ENCODE measurements at regions not wholly inside any gene's neighbourhood (a gene's known extent, or its start where the extent isn't known, plus 50 kb on each side); places are given as distances from the start of the nearest gene placed in this dataset.

GRCh38 chr3:157775446-157775845, 272.2 kb upstream of the VEPH1 start:
- TF ChIP-seq CTCF (conservative IDR thresholded peaks at IDR 0.05 in 1 of 2, IDR thresholded peaks at IDR 0.05 in 1 of 2; ENCODE audit: extremely low read depth in 1 of 2, insufficient read depth in 1 of 2, low read depth in 1 of 2, low read length in 2 of 2) (no peak), EZH2 (IDR thresholded peaks at IDR 0.05; ENCODE audit: borderline replicate concordance, low read length) (no peak)

Measured in mammary epithelial cell (primary cell).